ENCODE measurements at regions not wholly inside any gene's neighbourhood (a gene's known extent, or its start where the extent isn't known, plus 50 kb on each side); places are given as distances from the start of the nearest gene placed in this dataset.

DNA sequence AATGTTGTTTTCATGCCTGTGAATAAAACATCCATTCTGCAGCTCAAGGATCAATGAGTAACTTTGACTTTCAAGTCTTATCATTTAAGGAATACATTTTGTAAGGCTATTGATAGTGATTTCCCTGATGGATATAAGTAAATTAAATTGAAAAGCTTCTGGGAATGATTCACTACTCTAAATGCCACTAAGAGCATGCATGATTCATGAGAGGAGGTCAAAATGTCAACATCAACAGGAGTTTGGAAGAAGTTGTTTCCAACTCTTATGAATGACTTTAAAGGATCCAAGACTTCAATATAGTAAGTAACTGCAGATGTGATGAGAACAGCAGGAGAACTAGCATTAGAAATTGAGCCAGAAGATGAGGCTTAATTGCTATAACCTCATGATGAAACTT, 1487.3 kb downstream of the PCDH7 start:
- Histone ChIP-seq H3K14ac (ENCODE audit: insufficient read length) (no peak overlapping the region), H3K9me3 (ENCODE audit: insufficient read depth in 2 of 2, low read depth in 1 of 2, low read length in 1 of 2) (peaks cover 3 to 11% of the 10 kb centered on the region in 2 experiments; a peak in 2 of 4 replicates), H3K4me2 (ENCODE audit: insufficient read depth in 1 of 2, low read depth in 2 of 2, low read length in 2 of 2) (no peak overlapping the region), H3K18ac (ENCODE audit: extremely low read depth, low read length) (no peak overlapping the region), H3K36me3 (ENCODE audit: control insufficient read depth in 2 of 4, insufficient read depth in 4 of 4, low read length in 3 of 4) (no peaks in the 10 kb centered on the region), H2AFZ (ENCODE audit: low read length) (no peak overlapping the region), H3K23ac (ENCODE audit: insufficient read length) (no peak overlapping the region), H3K4ac (replicated peaks; ENCODE audit: insufficient read length, low read depth, low read length) (no peak overlapping the region), H3K79me2 (ENCODE audit: control insufficient read depth in 1 of 2, insufficient read depth in 2 of 2, low read length in 2 of 2) (no peaks in the 10 kb centered on the region), H2AK5ac (ENCODE audit: low read depth, low read length) (no peak overlapping the region), H3K27me3 (replicated peaks in 1 of 4; ENCODE audit: control insufficient read depth in 3 of 4, extremely low read depth in 1 of 4, insufficient read depth in 3 of 4, low read length in 3 of 4) (no peaks in the 10 kb centered on the region), H2BK120ac (replicated peaks; ENCODE audit: low read depth, low read length) (no peak overlapping the region), H3K4me3 (ENCODE audit: extremely low read depth in 1 of 4, insufficient read depth in 2 of 4, low read depth in 3 of 4, low read length in 4 of 4) (no peak overlapping the region), H4K91ac (replicated peaks; ENCODE audit: insufficient read length, low read length) (no peak overlapping the region), H2BK5ac (ENCODE audit: low read depth, low read length) (no peak overlapping the region), H3K79me1 (ENCODE audit: low read depth, low read length) (no peaks in the 10 kb centered on the region), H2BK20ac (ENCODE audit: low read length) (no peak overlapping the region), H3K27ac (ENCODE audit: low read depth, low read length) (no peak overlapping the region), H2BK15ac (ENCODE audit: low read length) (no peak overlapping the region), H3K9ac (replicated peaks in 1 of 4; ENCODE audit: extremely low read depth in 1 of 4, low read depth in 3 of 4, low read length in 3 of 4) (no peak overlapping the region), H3K4me1 (replicated peaks in 1 of 4; ENCODE audit: control insufficient read depth in 3 of 4, insufficient read depth in 4 of 4, low read length in 3 of 4) (0 out of 7 replicates have a peak, but pooled peaks cover 0 to 2% (median 0%) of the 10 kb centered on the region in 4 experiments), H4K20me1 (replicated peaks in 1 of 2; ENCODE audit: control insufficient read depth in 1 of 2, insufficient read depth in 2 of 2, low read length in 2 of 2) (no peaks in the 10 kb centered on the region), H4K8ac (ENCODE audit: extremely low read depth, insufficient read depth, low read length) (no peak overlapping the region), H4K5ac (ENCODE audit: insufficient read length, low read depth, low read length) (no peak overlapping the region), H3K56ac (replicated peaks; ENCODE audit: insufficient read length, low read depth, low read length) (no peak overlapping the region), H3K23me2 (ENCODE audit: low read depth, low read length) (no peaks in the 10 kb centered on the region), H2BK12ac (ENCODE audit: low read depth, low read length) (no peak overlapping the region)
- TF ChIP-seq, protein P1, sequence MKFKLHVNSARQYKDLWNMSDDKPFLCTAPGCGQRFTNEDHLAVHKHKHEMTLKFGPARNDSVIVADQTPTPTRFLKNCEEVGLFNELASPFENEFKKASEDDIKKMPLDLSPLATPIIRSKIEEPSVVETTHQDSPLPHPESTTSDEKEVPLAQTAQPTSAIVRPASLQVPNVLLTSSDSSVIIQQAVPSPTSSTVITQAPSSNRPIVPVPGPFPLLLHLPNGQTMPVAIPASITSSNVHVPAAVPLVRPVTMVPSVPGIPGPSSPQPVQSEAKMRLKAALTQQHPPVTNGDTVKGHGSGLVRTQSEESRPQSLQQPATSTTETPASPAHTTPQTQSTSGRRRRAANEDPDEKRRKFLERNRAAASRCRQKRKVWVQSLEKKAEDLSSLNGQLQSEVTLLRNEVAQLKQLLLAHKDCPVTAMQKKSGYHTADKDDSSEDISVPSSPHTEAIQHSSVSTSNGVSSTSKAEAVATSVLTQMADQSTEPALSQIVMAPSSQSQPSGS (IDR thresholded peaks at IDR 0.05; ENCODE audit: low read length), result no peak
- TF ChIP-seq SP2 (IDR thresholded peaks at IDR 0.05; ENCODE audit: low read length) (no peak), SP4 (IDR thresholded peaks at IDR 0.05; ENCODE audit: low read length) (no peak), RFX5 (IDR thresholded peaks at IDR 0.05; ENCODE audit: borderline replicate concordance, low read depth, low read length) (no peak), GABPA (IDR thresholded peaks at IDR 0.05; ENCODE audit: borderline replicate concordance, insufficient read depth, low read length) (no peak), POU5F1 (IDR thresholded peaks at IDR 0.05; ENCODE audit: low read depth, low read length) (no peak), BRCA1 (IDR thresholded peaks at IDR 0.05; ENCODE audit: low read depth, low read length) (no peak), EP300 (IDR thresholded peaks at IDR 0.05; ENCODE audit: borderline replicate concordance in 1 of 2, low read depth in 2 of 2, low read length in 2 of 2) (no peak), POLR2A (IDR thresholded peaks at IDR 0.05; ENCODE audit: control extremely low read depth in 1 of 2, low read depth in 2 of 2, low read length in 2 of 2) (no peak)
- TF ChIP-seq, protein P2, sequence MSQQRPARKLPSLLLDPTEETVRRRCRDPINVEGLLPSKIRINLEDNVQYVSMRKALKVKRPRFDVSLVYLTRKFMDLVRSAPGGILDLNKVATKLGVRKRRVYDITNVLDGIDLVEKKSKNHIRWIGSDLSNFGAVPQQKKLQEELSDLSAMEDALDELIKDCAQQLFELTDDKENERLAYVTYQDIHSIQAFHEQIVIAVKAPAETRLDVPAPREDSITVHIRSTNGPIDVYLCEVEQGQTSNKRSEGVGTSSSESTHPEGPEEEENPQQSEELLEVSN (IDR thresholded peaks at IDR 0.05), result no peak
- DNase-seq (ENCODE audit: low read depth in 1 of 2, low spot score in 2 of 2) (no peak), FAIRE-seq (no peak)
- CTCF ChIA-PET (ENCODE audit: partially characterized antibody), result interaction anchor here (0.7 kb wide), 1 partner anchor 1068 kb away, joined by 5 read pairs; no protein-coding TSS in a partner anchor
- POLR2A ChIA-PET (ENCODE audit: partially characterized antibody), result no interaction called here
